Cardiac fibroblast (primary cell): ENCODE measurements at regions not wholly inside any gene's neighbourhood (a gene's known extent, or its start where the extent isn't known, plus 50 kb on each side); places are given as distances from the start of the nearest gene placed in this dataset.

ENCODE experiments used
- DNase-seq, 2 donors: peaks; one replicate each; pipeline versions ENCODE4 v3.0.0 to v3.0.0-alpha.2; 2010; ENCODE audit warnings: low read depth in 2 of 2
- H3K4me3 ChIP-seq, 2 donors: replicated peaks in 1 of 2; 1 replicate in 1 of 2; 2 replicates in 1 of 2; pipeline ENCODE4 v1.5.1; 2011; ENCODE audit warnings: low read depth in 2 of 2, low read length in 2 of 2, mild to moderate bottlenecking in 2 of 2, moderate library complexity in 1 of 2
- CTCF ChIP-seq: IDR thresholded peaks from one replicate; pipeline ENCODE4 v1.5.1; 2011; ENCODE audit warnings: low read depth, mild to moderate bottlenecking, low read length, inconsistent platforms

- TF ChIP-seq CTCF, result no peak
- no peak overlapping the region for H3K4me3 ChIP-seq
- no peak for DNase-seq
Observed at GRCh38 chr13:78430166-78430791, 173.1 kb downstream of the POU4F1 start.

GRCh38 chr13:78428646-78429045 is 174.7 kb downstream of the POU4F1 start:
- DNase-seq, result no peak
- H3K4me3 ChIP-seq, result no peak overlapping the region
- no peak for TF ChIP-seq CTCF

- TF ChIP-seq CTCF, result no peak
- no peak overlapping the region for H3K4me3 ChIP-seq
- no peak for DNase-seq
Observed at GRCh38 chr13:78426183-78426582, 177.2 kb downstream of the POU4F1 start.

- TF ChIP-seq CTCF, result no peak
- H3K4me3 ChIP-seq, result no peak overlapping the region
- DNase-seq, result peak in 1 of 2 donors; percentile 9
Observed at GRCh38 chr13:78420814-78421213, 182.5 kb downstream of the POU4F1 start.

- DNase-seq, result no peak
- H3K4me3 ChIP-seq, result no peak overlapping the region
- TF ChIP-seq CTCF, result no peak
Observed at GRCh38 chr13:78413887-78414553, 189.3 kb downstream of the POU4F1 start.

GRCh38 chr13:78410847-78411246 is 192.5 kb downstream of the POU4F1 start:
- no peak overlapping the region for H3K4me3 ChIP-seq
- no peak for DNase-seq
- no peak for TF ChIP-seq CTCF

- DNase-seq, result no peak
- TF ChIP-seq CTCF, result no peak
- H3K4me3 ChIP-seq, result no peak overlapping the region
Observed at GRCh38 chr13:78410164-78410563, 193.2 kb downstream of the POU4F1 start.
